ENCODE measurements at regions not wholly inside any gene's neighbourhood (a gene's known extent, or its start where the extent isn't known, plus 50 kb on each side); places are given as distances from the start of the nearest gene placed in this dataset.

- TF ChIP-seq CTCF (IDR thresholded peaks at IDR 0.05) = no peak
- no peak for TF ChIP-seq POLR2A (IDR thresholded peaks at IDR 0.05)
These were observed 1030.5 kb upstream of the CELF2 start for GRCh38 chr10:9987197-9987596.
